H1 (cell line): ENCODE measurements at regions not wholly inside any gene's neighbourhood (a gene's known extent, or its start where the extent isn't known, plus 50 kb on each side); places are given as distances from the start of the nearest gene placed in this dataset.

ENCODE experiments used
- CTCF ChIA-PET: fragments of 300-600 bp; sonication (Branson Sonifier 250); formaldehyde crosslinking; loops from one replicate; lab custom pipeline; 2021; ENCODE audit not compliant: partially characterized antibody; lab: Charles Lee
- POLR2A ChIA-PET: fragments of 300-600 bp; sonication (Branson Sonifier 250); formaldehyde crosslinking; loops from one replicate; lab custom pipeline; 2021; ENCODE audit warnings: inconsistent platforms; ENCODE audit not compliant: partially characterized antibody; lab: Charles Lee
- DNase-seq, 2 experiments: peaks; one replicate each; pipeline versions ENCODE4 v3.0.0 to v3.0.0-alpha.2; 2010 to 2022; ENCODE audit warnings: low spot score in 2 of 2, low read depth in 1 of 2, mixed read lengths in 1 of 2
- FAIRE-seq: peaks from 2 replicates; lab custom pipeline; 2011; peaks lifted over from hg19 to GRCh38; lab: Jason Lieb, UNC
- H2AFZ ChIP-seq: 2 replicates; pipeline ENCODE4 v1.8.1; 2012; ENCODE audit warnings: low read length, inconsistent platforms
- H2AK5ac ChIP-seq: 2 replicates; pipeline ENCODE4 v1.6.1; 2013; ENCODE audit warnings: low read depth, low read length
- H2BK120ac ChIP-seq: replicated peaks from 2 replicates; pipeline ENCODE3; 2013; ENCODE audit warnings: low read depth, low read length, inconsistent platforms
- H2BK12ac ChIP-seq: 2 replicates; pipeline ENCODE4 v1.6.1; 2013; ENCODE audit warnings: low read depth, low read length
- H2BK15ac ChIP-seq: 2 replicates; pipeline ENCODE4 v1.6.1; 2013; ENCODE audit warnings: low read length
- H2BK20ac ChIP-seq: 2 replicates; pipeline ENCODE4 v1.6.1; 2013; ENCODE audit warnings: low read length
- H2BK5ac ChIP-seq: 2 replicates; pipeline ENCODE4 v1.6.1; 2013; ENCODE audit warnings: low read depth, low read length
- H3K14ac ChIP-seq: 2 replicates; pipeline ENCODE4 v1.6.1; 2013; ENCODE audit warnings: inconsistent platforms; ENCODE audit not compliant: insufficient read length
- H3K18ac ChIP-seq: 2 replicates; pipeline ENCODE4 v1.6.1; 2013; ENCODE audit warnings: low read length; ENCODE audit errors: extremely low read depth
- H3K23ac ChIP-seq: 2 replicates; pipeline ENCODE4 v1.6.1; 2013; ENCODE audit warnings: inconsistent platforms; ENCODE audit not compliant: insufficient read length
- H3K23me2 ChIP-seq: 2 replicates; pipeline ENCODE4 v1.6.1; 2013; ENCODE audit warnings: low read depth, low read length
- H3K27ac ChIP-seq: 2 replicates; pipeline ENCODE4 v1.6.1; 2011; ENCODE audit warnings: low read depth, low read length, inconsistent platforms
- H3K27me3 ChIP-seq, 4 experiments: replicated peaks in 1 of 4; 1 replicate in 1 of 4; 2 replicates in 3 of 4; pipeline versions ENCODE4 v1.6.1 to v1.8.1; 2011 to 2013; ENCODE audit warnings: low read length in 3 of 4, mild to moderate bottlenecking in 3 of 4, inconsistent platforms in 2 of 4, mixed read lengths in 2 of 4, moderate library complexity in 1 of 4; ENCODE audit not compliant: control insufficient read depth in 3 of 4, insufficient read depth in 3 of 4; ENCODE audit errors: extremely low read depth in 1 of 4
- H3K36me3 ChIP-seq, 4 experiments: 2 replicates each; pipeline versions ENCODE4 v1.6.1 to v1.8.1; 2011 to 2013; ENCODE audit warnings: mild to moderate bottlenecking in 4 of 4, low read length in 3 of 4, moderate library complexity in 2 of 4, control low read depth in 1 of 4, inconsistent platforms in 1 of 4; ENCODE audit not compliant: insufficient read depth in 4 of 4, control insufficient read depth in 2 of 4
- H3K4ac ChIP-seq: replicated peaks from 2 replicates; pipeline ENCODE3; 2013; ENCODE audit warnings: low read length, low read depth, mixed read lengths, inconsistent platforms; ENCODE audit not compliant: insufficient read length
- H3K4me1 ChIP-seq, 4 experiments: replicated peaks in 1 of 4; 1 replicate in 1 of 4; 2 replicates in 3 of 4; pipeline versions ENCODE4 v1.6.1 to v1.8.1; 2011 to 2013; ENCODE audit warnings: low read length in 3 of 4, inconsistent platforms in 2 of 4, mixed read lengths in 1 of 4; ENCODE audit not compliant: insufficient read depth in 4 of 4, control insufficient read depth in 3 of 4
- H3K4me2 ChIP-seq, 2 experiments: 2 replicates each; pipeline versions ENCODE4 v1.6.1 to v1.8.1; 2011 to 2013; ENCODE audit warnings: low read depth in 2 of 2, low read length in 2 of 2, control low read depth in 1 of 2, inconsistent platforms in 1 of 2, mild to moderate bottlenecking in 1 of 2; ENCODE audit not compliant: insufficient read depth in 1 of 2
- H3K4me3 ChIP-seq, 4 experiments: fragments of 200-600, 300-600 bp in 1 of 4; sonication (generic), shearing (Covaris generic), sonication (Bioruptor Twin) in 1 of 4; 2 replicates each; pipeline versions ENCODE4 v1.5.1 to v1.8.1; 2011 to 2016; ENCODE audit warnings: low read length in 4 of 4, low read depth in 3 of 4, control low read depth in 2 of 4, inconsistent platforms in 2 of 4, mild to moderate bottlenecking in 2 of 4, mixed read lengths in 1 of 4, moderate library complexity in 1 of 4; ENCODE audit not compliant: insufficient read depth in 2 of 4; ENCODE audit errors: extremely low read depth in 1 of 4
- H3K56ac ChIP-seq: replicated peaks from 2 replicates; pipeline ENCODE3; 2013; ENCODE audit warnings: low read depth, mild to moderate bottlenecking, mixed read lengths, low read length, inconsistent platforms; ENCODE audit not compliant: insufficient read length
- H3K79me1 ChIP-seq: 2 replicates; pipeline ENCODE4 v1.6.1; 2013; ENCODE audit warnings: low read depth, low read length, control low read depth
- H3K79me2 ChIP-seq, 2 experiments: 2 replicates each; pipeline versions ENCODE4 v1.6.1 to v1.8.1; 2012 to 2013; ENCODE audit warnings: low read length in 2 of 2, mild to moderate bottlenecking in 2 of 2, inconsistent platforms in 1 of 2; ENCODE audit not compliant: insufficient read depth in 2 of 2, control insufficient read depth in 1 of 2
- H3K9ac ChIP-seq, 4 experiments: replicated peaks in 1 of 4; 1 replicate in 1 of 4; 2 replicates in 3 of 4; pipeline versions ENCODE4 v1.6.1 to v1.8.1; 2011 to 2013; ENCODE audit warnings: low read depth in 3 of 4, low read length in 3 of 4, control low read depth in 2 of 4, mild to moderate bottlenecking in 2 of 4, moderate library complexity in 2 of 4, inconsistent platforms in 1 of 4; ENCODE audit errors: extremely low read depth in 1 of 4
- H3K9me3 ChIP-seq, 2 experiments: 2 replicates each; pipeline versions ENCODE4 v1.6.1 to v1.8.1; 2012 to 2013; ENCODE audit warnings: mild to moderate bottlenecking in 2 of 2, moderate library complexity in 2 of 2, control low read depth in 1 of 2, inconsistent platforms in 1 of 2, low read depth in 1 of 2, low read length in 1 of 2, mixed read lengths in 1 of 2; ENCODE audit not compliant: insufficient read depth in 2 of 2
- H4K20me1 ChIP-seq, 2 experiments: replicated peaks in 1 of 2; 2 replicates each; pipeline versions ENCODE3 to v1.8.1; 2011 to 2013; ENCODE audit warnings: inconsistent platforms in 2 of 2, low read length in 2 of 2, mild to moderate bottlenecking in 1 of 2; ENCODE audit not compliant: insufficient read depth in 2 of 2, control insufficient read depth in 1 of 2
- H4K5ac ChIP-seq: 2 replicates; pipeline ENCODE4 v1.6.1; 2013; ENCODE audit warnings: low read length, low read depth, mixed read lengths, inconsistent platforms; ENCODE audit not compliant: insufficient read length
- H4K8ac ChIP-seq: 2 replicates; pipeline ENCODE4 v1.8.0; 2013; ENCODE audit warnings: mild to moderate bottlenecking, moderate library complexity, low read length, inconsistent platforms; ENCODE audit not compliant: insufficient read depth; ENCODE audit errors: extremely low read depth
- H4K91ac ChIP-seq: replicated peaks from 2 replicates; pipeline ENCODE3; 2013; ENCODE audit warnings: low read length, mixed read lengths, inconsistent platforms; ENCODE audit not compliant: insufficient read length
- CBX8 ChIP-seq: fragments of 300-800, 300-1000 bp; sonication (generic); IDR thresholded peaks from 2 replicates; pipeline ENCODE4 v1.7.1; 2016; ENCODE audit warnings: low read depth, low read length, borderline replicate concordance
- CEBPB ChIP-seq: IDR thresholded peaks from 2 replicates; pipeline ENCODE4 v1.6.1; 2012; ENCODE audit warnings: low read depth, low read length
- CREB1 ChIP-seq: IDR thresholded peaks from 2 replicates; pipeline ENCODE4 v1.6.1; 2012; ENCODE audit warnings: inconsistent platforms
- GABPA ChIP-seq: IDR thresholded peaks from 2 replicates; pipeline ENCODE4 v1.6.1; 2011; ENCODE audit warnings: mild to moderate bottlenecking, low read length, moderate library complexity, borderline replicate concordance; ENCODE audit not compliant: insufficient read depth
- HDAC2 ChIP-seq, 2 experiments: fragments of 300-600 bp in 1 of 2; sonication (generic) in 1 of 2; IDR thresholded peaks; 2 replicates each; pipeline ENCODE4 v1.6.1; 2011 to 2012; ENCODE audit warnings: low read depth in 2 of 2, low read length in 2 of 2, mild to moderate bottlenecking in 2 of 2, moderate library complexity in 2 of 2, borderline replicate concordance in 1 of 2, inconsistent platforms in 1 of 2
- KDM4A ChIP-seq: IDR thresholded peaks from one replicate; pipeline ENCODE4 v1.7.1; 2012; ENCODE audit warnings: low read depth, mild to moderate bottlenecking, moderate library complexity, low read length, inconsistent platforms; ENCODE audit not compliant: severe bottlenecking
- KDM5A ChIP-seq: fragments of 200-600 bp; IDR thresholded peaks from 2 replicates; pipeline ENCODE4 v1.7.1; 2012; ENCODE audit warnings: mild to moderate bottlenecking, low read length, inconsistent platforms, mixed read lengths
- PHF8 ChIP-seq: fragments of 200-600 bp; sonication (generic); conservative IDR thresholded peaks from 2 replicates; pipeline ENCODE4 v1.7.1; 2012; ENCODE audit warnings: low read depth, mild to moderate bottlenecking, inconsistent platforms, low read length, moderate library complexity
- POLR2A ChIP-seq, 2 experiments: IDR thresholded peaks; 1 replicate in 1 of 2; 2 replicates in 1 of 2; pipeline ENCODE4 v1.6.1; 2011; ENCODE audit warnings: low read depth in 2 of 2, low read length in 2 of 2, mild to moderate bottlenecking in 2 of 2; ENCODE audit errors: control extremely low read depth in 1 of 2
- POU5F1 ChIP-seq: IDR thresholded peaks from 2 replicates; pipeline ENCODE4 v1.6.1; 2011; ENCODE audit warnings: low read depth, mild to moderate bottlenecking, low read length, moderate library complexity
- SAP30 ChIP-seq: fragments of 300-600 bp; sonication (generic); IDR thresholded peaks from 2 replicates; pipeline ENCODE4 v1.7.1; 2012; ENCODE audit warnings: low read length, moderate library complexity, mild to moderate bottlenecking, inconsistent platforms; ENCODE audit not compliant: insufficient read depth, insufficient replicate concordance
- SIN3A ChIP-seq, 2 experiments: IDR thresholded peaks in 1 of 2; conservative IDR thresholded peaks in 1 of 2; 2 replicates each; pipeline ENCODE4 v1.6.1; 2011 to 2012; ENCODE audit warnings: low read length in 2 of 2, improper control_type of control experiment in 1 of 2, low read depth in 1 of 2, mild to moderate bottlenecking in 1 of 2
- SP1 ChIP-seq: IDR thresholded peaks from 2 replicates; pipeline ENCODE4 v1.6.1; 2011; ENCODE audit warnings: low read depth, low read length
- SP4 ChIP-seq: IDR thresholded peaks from 2 replicates; pipeline ENCODE4 v1.6.1; 2012; ENCODE audit warnings: low read length, inconsistent platforms
- SUZ12 ChIP-seq: fragments of 200-600 bp; sonication (generic); IDR thresholded peaks from 2 replicates; pipeline ENCODE4 v1.6.1; 2012; ENCODE audit warnings: mild to moderate bottlenecking, inconsistent platforms, low read length, moderate library complexity, mixed read lengths
- TF ChIP-seq, protein P1 (sequence below): IDR thresholded peaks from 2 replicates; pipeline ENCODE4 v1.6.1; 2011; ENCODE audit warnings: low read depth, mild to moderate bottlenecking, low read length; ENCODE audit not compliant: insufficient read depth

DNA sequence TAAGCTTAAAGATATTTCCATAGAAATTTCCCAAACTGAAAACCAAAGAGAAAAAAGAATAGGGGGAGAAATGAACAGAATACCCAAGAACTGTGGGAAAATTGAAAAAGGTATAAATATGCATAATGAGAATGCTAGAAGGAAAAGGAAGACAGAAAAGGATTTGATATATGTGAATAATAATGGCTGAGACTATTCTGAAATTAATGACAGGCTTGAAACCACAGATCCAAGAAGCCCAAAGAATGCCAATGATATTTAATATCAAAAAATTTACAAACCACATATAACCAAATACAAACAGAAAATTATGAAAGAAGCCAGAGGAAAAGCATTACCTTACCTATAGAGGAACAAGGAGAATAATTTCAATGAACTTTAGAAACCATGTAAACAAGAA is 153.0 kb downstream of the ANXA2 start:
- Histone ChIP-seq H3K14ac (no peak overlapping the region), H3K4me2 (no peak overlapping the region), H2BK15ac (no peak overlapping the region), H3K79me1 (no peaks in the 10 kb centered on the region), H4K8ac (no peak overlapping the region), H2AK5ac (no peak overlapping the region), H3K36me3 (no peaks in the 10 kb centered on the region), H3K9me3 (no peaks in the 10 kb centered on the region), H2BK12ac (no peak overlapping the region), H3K23me2 (no peaks in the 10 kb centered on the region), H3K27ac (no peak overlapping the region), H3K18ac (no peak overlapping the region), H3K4me3 (no peak overlapping the region), H3K4ac (no peak overlapping the region), H4K91ac (no peak overlapping the region), H2BK20ac (no peak overlapping the region), H4K5ac (no peak overlapping the region), H4K20me1 (no peaks in the 10 kb centered on the region), H3K27me3 (no peaks in the 10 kb centered on the region), H3K23ac (no peak overlapping the region), H3K56ac (no peak overlapping the region), H2AFZ (no peak overlapping the region), H3K4me1 (no peaks in the 10 kb centered on the region), H2BK5ac (no peak overlapping the region), H3K9ac (no peak overlapping the region), H3K79me2 (no peaks in the 10 kb centered on the region), H2BK120ac (no peak overlapping the region)
- FAIRE-seq (no peak), DNase-seq (no peak)
- ChIA-PET CTCF (interaction anchor here (0.9 to 1.1 kb wide), 2 partner anchors 28 to 686 kb away, joined by 3 read pairs; no protein-coding TSS in a partner anchor), POLR2A (no interaction called here)
- no peak for TF ChIP-seq POLR2A (IDR thresholded peaks at IDR 0.05; ENCODE audit: control extremely low read depth in 1 of 2, low read depth in 2 of 2, low read length in 2 of 2)
- TF ChIP-seq SP1: no peak
- TF ChIP-seq, protein P1, sequence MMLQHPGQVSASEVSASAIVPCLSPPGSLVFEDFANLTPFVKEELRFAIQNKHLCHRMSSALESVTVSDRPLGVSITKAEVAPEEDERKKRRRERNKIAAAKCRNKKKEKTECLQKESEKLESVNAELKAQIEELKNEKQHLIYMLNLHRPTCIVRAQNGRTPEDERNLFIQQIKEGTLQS: no peak
- no peak for TF ChIP-seq SAP30
- no peak for TF ChIP-seq POU5F1
- no peak for TF ChIP-seq CREB1
- TF ChIP-seq CEBPB: no peak
- TF ChIP-seq PHF8: no peak
- no peak for TF ChIP-seq HDAC2 (IDR thresholded peaks at IDR 0.05; ENCODE audit: borderline replicate concordance in 1 of 2, low read depth in 2 of 2, low read length in 2 of 2)
- TF ChIP-seq CBX8: no peak
- TF ChIP-seq KDM4A: no peak
- TF ChIP-seq GABPA: no peak
- TF ChIP-seq KDM5A: no peak
- no peak for TF ChIP-seq SP4
- no peak for TF ChIP-seq SUZ12
- TF ChIP-seq SIN3A (conservative IDR thresholded peaks at IDR 0.05 in 1 of 2, IDR thresholded peaks at IDR 0.05 in 1 of 2; ENCODE audit: low read depth in 1 of 2, low read length in 2 of 2): no peak
